H9 (cell line): ENCODE measurements at regions not wholly inside any gene's neighbourhood (a gene's known extent, or its start where the extent isn't known, plus 50 kb on each side); places are given as distances from the start of the nearest gene placed in this dataset.

Experiments
- DNase-seq: peaks from one replicate; pipeline ENCODE4 v3.0.0-alpha.2; 2017
- H2AFZ ChIP-seq: one replicate; pipeline ENCODE4 v1.6.1; 2013; ENCODE audit warnings: mild to moderate bottlenecking, low read length, control low read depth, moderate library complexity
- H2AK5ac ChIP-seq: 2 replicates; pipeline ENCODE4 v1.6.1; 2013; ENCODE audit warnings: low read length, control low read depth, mixed read lengths; ENCODE audit not compliant: insufficient read length
- H2BK120ac ChIP-seq: one replicate; pipeline ENCODE4 v1.6.1; 2013; ENCODE audit warnings: low read depth, mild to moderate bottlenecking, low read length, control low read depth, inconsistent platforms; ENCODE audit not compliant: poor library complexity, severe bottlenecking
- H2BK12ac ChIP-seq: 2 replicates; pipeline ENCODE4 v1.6.1; 2013; ENCODE audit warnings: low read length, control low read depth, mixed read lengths, low read depth; ENCODE audit not compliant: insufficient read length
- H2BK15ac ChIP-seq: 2 replicates; pipeline ENCODE4 v1.6.1; 2013; ENCODE audit warnings: low read depth, low read length, control low read depth
- H2BK20ac ChIP-seq: one replicate; pipeline ENCODE4 v1.6.1; 2013; ENCODE audit warnings: low read depth, mild to moderate bottlenecking, low read length, control low read depth, inconsistent platforms; ENCODE audit not compliant: poor library complexity, severe bottlenecking
- H2BK5ac ChIP-seq: 2 replicates; pipeline ENCODE4 v1.6.1; 2013; ENCODE audit warnings: low read length, control low read depth, mixed read lengths; ENCODE audit not compliant: insufficient read length
- H3K14ac ChIP-seq: 2 replicates; pipeline ENCODE4 v1.6.1; 2013; ENCODE audit warnings: low read length, control low read depth; ENCODE audit not compliant: insufficient read depth
- H3K18ac ChIP-seq: 2 replicates; pipeline ENCODE4 v1.6.1; 2013; ENCODE audit warnings: low read depth, mild to moderate bottlenecking, mixed read lengths, low read length, control low read depth; ENCODE audit not compliant: insufficient read length
- H3K23ac ChIP-seq: 2 replicates; pipeline ENCODE4 v1.6.1; 2013; ENCODE audit warnings: low read length, control low read depth, mixed read lengths, low read depth; ENCODE audit not compliant: insufficient read length
- H3K23me2 ChIP-seq: 2 replicates; pipeline ENCODE4 v1.6.1; 2013; ENCODE audit warnings: low read depth, mild to moderate bottlenecking, mixed read lengths, low read length, control low read depth; ENCODE audit not compliant: insufficient read length, poor library complexity, severe bottlenecking
- H3K27ac ChIP-seq: 2 replicates; pipeline ENCODE4 v1.5.1; 2013; ENCODE audit warnings: low read length, control low read depth, mixed read lengths, low read depth; ENCODE audit not compliant: insufficient read length
- H3K27me3 ChIP-seq: 2 replicates; pipeline ENCODE4 v1.6.1; 2013; ENCODE audit warnings: low read length, control low read depth, inconsistent platforms; ENCODE audit not compliant: insufficient read depth
- H3K4ac ChIP-seq: 2 replicates; pipeline ENCODE4 v1.6.1; 2013; ENCODE audit warnings: low read depth, mild to moderate bottlenecking, control low read depth, inconsistent platforms, low read length, moderate library complexity
- H3K4me1 ChIP-seq: 2 replicates; pipeline ENCODE4 v1.6.1; 2013; ENCODE audit warnings: low read length, control low read depth, inconsistent platforms; ENCODE audit not compliant: insufficient read depth
- H3K4me2 ChIP-seq: 2 replicates; pipeline ENCODE4 v1.6.1; 2013; ENCODE audit warnings: low read length, control low read depth, mixed read lengths; ENCODE audit not compliant: insufficient read length, insufficient read depth
- H3K56ac ChIP-seq: 2 replicates; pipeline ENCODE4 v1.6.1; 2013; ENCODE audit warnings: low read depth, mild to moderate bottlenecking, mixed read lengths, low read length, control low read depth; ENCODE audit not compliant: insufficient read length
- H3K79me1 ChIP-seq: 2 replicates; pipeline ENCODE4 v1.6.1; 2013; ENCODE audit warnings: low read depth, mild to moderate bottlenecking, moderate library complexity, low read length, control low read depth, inconsistent platforms; ENCODE audit not compliant: insufficient read depth, poor library complexity, severe bottlenecking
- H3K79me2 ChIP-seq: 2 replicates; pipeline ENCODE4 v1.6.1; 2013; ENCODE audit warnings: low read length, control low read depth, inconsistent platforms; ENCODE audit not compliant: insufficient read depth
- H3K9ac ChIP-seq: 2 replicates; pipeline ENCODE4 v1.6.1; 2013; ENCODE audit warnings: low read length, control low read depth, mixed read lengths; ENCODE audit not compliant: insufficient read length; ENCODE audit errors: extremely low read depth
- H3K9me3 ChIP-seq: one replicate; pipeline ENCODE4 v1.6.1; 2013; ENCODE audit warnings: low read depth, low read length, inconsistent platforms; ENCODE audit not compliant: control insufficient read depth
- H3T11ph ChIP-seq: one replicate; pipeline ENCODE4 v1.6.1; 2013; ENCODE audit warnings: mild to moderate bottlenecking, low read length, control low read depth, inconsistent platforms
- H4K20me1 ChIP-seq: one replicate; pipeline ENCODE4 v1.6.1; 2013; ENCODE audit not compliant: control insufficient read depth, insufficient read length, insufficient read depth
- H4K5ac ChIP-seq: 2 replicates; pipeline ENCODE4 v1.6.1; 2013; ENCODE audit warnings: low read depth, mild to moderate bottlenecking, mixed read lengths, low read length, control low read depth; ENCODE audit not compliant: insufficient read length
- H4K8ac ChIP-seq: replicated peaks from 2 replicates; pipeline ENCODE4 v1.6.1; 2013; ENCODE audit warnings: low read length, control low read depth, mixed read lengths, low read depth; ENCODE audit not compliant: insufficient read length
- H4K91ac ChIP-seq: 2 replicates; pipeline ENCODE4 v1.6.1; 2013; ENCODE audit warnings: low read depth, mild to moderate bottlenecking, moderate library complexity, mixed read lengths, low read length, control low read depth; ENCODE audit not compliant: insufficient read length
- H3K27ac Mint-ChIP-seq, 3 experiments: 2 replicates in 2 of 3; 3 replicates in 1 of 3; pipeline ENCODE4 v1.8.0; 2020 to 2021; ENCODE audit warnings: mixed read lengths in 3 of 3, mild to moderate bottlenecking in 1 of 3, moderate library complexity in 1 of 3
- H3K27me3 Mint-ChIP-seq: 2 replicates; pipeline ENCODE4 v1.8.0; 2021; ENCODE audit warnings: low read depth, mild to moderate bottlenecking, moderate library complexity, mixed read lengths
- H3K36me3 Mint-ChIP-seq, 3 experiments: 2 replicates in 2 of 3; 3 replicates in 1 of 3; pipeline ENCODE4 v1.8.0; 2020 to 2021; ENCODE audit warnings: low read depth in 3 of 3, mixed read lengths in 3 of 3; ENCODE audit not compliant: insufficient read depth in 1 of 3
- H3K4me1 Mint-ChIP-seq, 2 experiments: 2 replicates each; pipeline ENCODE4 v1.8.0; 2020; ENCODE audit warnings: mixed read lengths in 2 of 2
- H3K4me3 Mint-ChIP-seq, 2 experiments: 2 replicates in 1 of 2; 3 replicates in 1 of 2; pipeline ENCODE4 v1.8.0; 2020 to 2021; ENCODE audit warnings: mild to moderate bottlenecking in 2 of 2, mixed read lengths in 2 of 2, moderate library complexity in 1 of 2
- H3K9me3 Mint-ChIP-seq, 2 experiments: 2 replicates in 1 of 2; 3 replicates in 1 of 2; pipeline ENCODE4 v1.8.0; 2020; ENCODE audit warnings: mild to moderate bottlenecking in 2 of 2, mixed read lengths in 2 of 2, moderate library complexity in 1 of 2
- CTCF ChIP-seq: fragments of 200-600 bp; sonication (generic); conservative IDR thresholded peaks from 3 replicates; pipeline ENCODE4 v1.8.0; 2021; ENCODE audit warnings: antibody characterized with exemption, mild to moderate bottlenecking

- Histone ChIP-seq H2AFZ (no peak overlapping the region), H4K5ac (no peak overlapping the region), H2BK15ac (no peak overlapping the region), H2BK120ac (no peak overlapping the region), H3K9ac (no peak overlapping the region), H3K27ac (no peak overlapping the region), H3K4me1 (no peaks in the 10 kb centered on the region), H4K91ac (no peak overlapping the region), H3K4me2 (no peak overlapping the region), H3K79me2 (no peaks in the 10 kb centered on the region), H3K23ac (no peak overlapping the region), H3K14ac (no peak overlapping the region), H2AK5ac (no peak overlapping the region), H3K9me3 (no peaks in the 10 kb centered on the region), H3K23me2 (no peaks in the 10 kb centered on the region), H2BK12ac (no peak overlapping the region), H3K18ac (no peak overlapping the region), H3K79me1 (no peaks in the 10 kb centered on the region), H2BK5ac (no peak overlapping the region), H3K4ac (no peak overlapping the region), H3T11ph (no peak overlapping the region), H3K56ac (no peak overlapping the region), H4K20me1 (no peaks in the 10 kb centered on the region), H2BK20ac (no peak overlapping the region), H4K8ac (no peak overlapping the region), H3K27me3 (no peaks in the 10 kb centered on the region)
- Mint-ChIP-seq H3K36me3 (no peaks in the 10 kb centered on the region), H3K4me3 (no peak overlapping the region), H3K27ac (no peak overlapping the region), H3K9me3 (no peaks in the 10 kb centered on the region), H3K27me3 (peaks cover 2% of the 10 kb centered on the region; the same call in 1 of the 2 replicates), H3K4me1 (peaks cover 11 to 14% of the 10 kb centered on the region in 2 experiments)
- no peak for TF ChIP-seq CTCF
- DNase-seq = no peak
These were observed 159.7 kb upstream of the RAD23B start for GRCh38 chr9:107123389-107123788.
